Astrocyte (in vitro differentiated cells and primary cell): ENCODE measurements at regions not wholly inside any gene's neighbourhood (a gene's known extent, or its start where the extent isn't known, plus 50 kb on each side); places are given as distances from the start of the nearest gene placed in this dataset.

Experiments used
- CTCF ChIP-seq: IDR thresholded peaks from 2 replicates; pipeline ENCODE4 v1.5.1; 2011; ENCODE audit warnings: low read depth, mild to moderate bottlenecking, inconsistent platforms, low read length, moderate library complexity; ENCODE audit not compliant: insufficient read depth
- EZH2 ChIP-seq: IDR thresholded peaks from 2 replicates; pipeline ENCODE4 v1.6.1; 2012; ENCODE audit warnings: mild to moderate bottlenecking, low read length, inconsistent platforms; ENCODE audit not compliant: insufficient read depth

GRCh38 chr10:34003561-34003960, 669.1 kb upstream of the NRP1 start:
- TF ChIP-seq EZH2 (no peak), CTCF (no peak)
